ENCODE measurements at regions not wholly inside any gene's neighbourhood (a gene's known extent, or its start where the extent isn't known, plus 50 kb on each side); places are given as distances from the start of the nearest gene placed in this dataset.

GRCh38 chr18:70636991-70637390 is 348.1 kb downstream of the SOCS6 start:
- TF ChIP-seq EZH2 (optimal IDR thresholded peaks at IDR 0.05; ENCODE audit: low read depth, low read length): no peak
- no peak for TF ChIP-seq CTCF (IDR thresholded peaks at IDR 0.05; ENCODE audit: low read length)
